ENCODE measurements at regions not wholly inside any gene's neighbourhood (a gene's known extent, or its start where the extent isn't known, plus 50 kb on each side); places are given as distances from the start of the nearest gene placed in this dataset.
A peak's percentile ranks its signal among the peaks of the same experiment; 100 is the strongest.

- Histone ChIP-seq H3K27ac (no peak overlapping the region), H3K9me3 (no peaks in the 10 kb centered on the region), H3K4me1 (replicated peaks) (no peaks in the 10 kb centered on the region), H3K4me3 (no peak overlapping the region), H3K27me3 (replicated peaks; ENCODE audit: insufficient read depth) (no peaks in the 10 kb centered on the region), H3K36me3 (no peaks in the 10 kb centered on the region)
- WGBS: 77% methylated on average over 9 of the region's 9 CpGs
- DNase-seq (ENCODE audit: low spot score): no peak
- intact Hi-C loops (cut with DNase I): no loop called here
- no peak for TF ChIP-seq POLR2AphosphoS5 (IDR thresholded peaks at IDR 0.05)
- no peak for TF ChIP-seq POLR2A (IDR thresholded peaks at IDR 0.05)
- TF ChIP-seq, protein P1, sequence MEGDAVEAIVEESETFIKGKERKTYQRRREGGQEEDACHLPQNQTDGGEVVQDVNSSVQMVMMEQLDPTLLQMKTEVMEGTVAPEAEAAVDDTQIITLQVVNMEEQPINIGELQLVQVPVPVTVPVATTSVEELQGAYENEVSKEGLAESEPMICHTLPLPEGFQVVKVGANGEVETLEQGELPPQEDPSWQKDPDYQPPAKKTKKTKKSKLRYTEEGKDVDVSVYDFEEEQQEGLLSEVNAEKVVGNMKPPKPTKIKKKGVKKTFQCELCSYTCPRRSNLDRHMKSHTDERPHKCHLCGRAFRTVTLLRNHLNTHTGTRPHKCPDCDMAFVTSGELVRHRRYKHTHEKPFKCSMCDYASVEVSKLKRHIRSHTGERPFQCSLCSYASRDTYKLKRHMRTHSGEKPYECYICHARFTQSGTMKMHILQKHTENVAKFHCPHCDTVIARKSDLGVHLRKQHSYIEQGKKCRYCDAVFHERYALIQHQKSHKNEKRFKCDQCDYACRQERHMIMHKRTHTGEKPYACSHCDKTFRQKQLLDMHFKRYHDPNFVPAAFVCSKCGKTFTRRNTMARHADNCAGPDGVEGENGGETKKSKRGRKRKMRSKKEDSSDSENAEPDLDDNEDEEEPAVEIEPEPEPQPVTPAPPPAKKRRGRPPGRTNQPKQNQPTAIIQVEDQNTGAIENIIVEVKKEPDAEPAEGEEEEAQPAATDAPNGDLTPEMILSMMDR (IDR thresholded peaks at IDR 0.05): no peak
Observed at GRCh38 chr5:29697785-29698414, 1495.6 kb upstream of the CDH6 start.

DNA sequence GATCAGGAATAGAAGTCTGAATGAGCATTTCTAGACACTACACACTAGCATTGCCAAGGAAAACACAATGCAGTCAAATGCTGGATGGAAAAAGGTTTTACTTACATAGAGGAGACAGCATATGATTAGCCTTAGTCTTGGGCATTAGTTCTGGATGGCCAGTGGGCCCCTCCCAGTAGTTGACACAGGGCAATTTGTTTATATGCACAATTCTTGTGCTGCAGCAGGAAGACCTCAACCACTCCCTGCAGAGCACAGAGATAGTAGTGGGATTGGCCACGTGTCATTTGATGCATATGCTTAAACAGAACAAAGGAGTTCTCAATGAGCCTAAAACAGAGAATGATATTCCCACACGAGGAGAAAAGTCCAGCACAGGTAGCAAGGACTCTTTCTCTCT, 1496.2 kb upstream of the CDH6 start:
- intact Hi-C loops (cut with DNase I): no loop called here
- WGBS: 56% methylated on average over 2 of the region's 2 CpGs
- Histone ChIP-seq H3K27ac (no peak overlapping the region), H3K4me3 (no peak overlapping the region), H3K4me1 (replicated peaks) (no peaks in the 10 kb centered on the region), H3K9me3 (no peaks in the 10 kb centered on the region), H3K27me3 (replicated peaks; ENCODE audit: insufficient read depth) (no peaks in the 10 kb centered on the region), H3K36me3 (no peaks in the 10 kb centered on the region)
- TF ChIP-seq, protein P1 (IDR thresholded peaks at IDR 0.05): no peak
- TF ChIP-seq POLR2AphosphoS5 (IDR thresholded peaks at IDR 0.05) (peak; percentile 21), POLR2A (IDR thresholded peaks at IDR 0.05) (no peak)
- no peak for DNase-seq (ENCODE audit: low spot score)

DNA sequence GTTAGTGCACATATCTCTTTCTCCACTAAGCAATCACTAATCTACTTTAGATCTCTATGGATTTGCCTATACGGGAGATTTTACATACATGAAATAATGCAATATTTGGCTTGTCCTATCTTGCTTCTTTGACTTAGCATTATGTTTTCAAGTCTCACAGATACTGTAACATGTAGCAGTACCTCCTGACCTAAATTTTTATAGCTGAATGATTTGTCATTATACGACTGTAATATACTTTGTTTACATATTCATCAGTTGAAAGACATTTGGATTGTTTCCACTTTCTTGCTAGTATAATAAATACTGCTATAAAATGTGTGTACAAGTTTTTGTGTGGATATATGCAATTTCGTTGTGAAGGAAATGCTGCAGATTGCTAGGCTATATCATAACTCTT, 1520.8 kb upstream of the CDH6 start:
- DNase-seq (ENCODE audit: low spot score): no peak
- Histone ChIP-seq H3K4me1 (replicated peaks) (no peaks in the 10 kb centered on the region), H3K27ac (no peak overlapping the region), H3K4me3 (no peak overlapping the region), H3K27me3 (replicated peaks; ENCODE audit: insufficient read depth) (no peaks in the 10 kb centered on the region), H3K36me3 (no peaks in the 10 kb centered on the region), H3K9me3 (no peaks in the 10 kb centered on the region)
- 16% methylated on average over 3 of the region's 3 CpGs for WGBS
- intact Hi-C loops (cut with DNase I): no loop called here
- no peak for TF ChIP-seq POLR2A (IDR thresholded peaks at IDR 0.05)
- TF ChIP-seq, protein P1 (IDR thresholded peaks at IDR 0.05): no peak
- TF ChIP-seq POLR2AphosphoS5 (IDR thresholded peaks at IDR 0.05): no peak

DNA sequence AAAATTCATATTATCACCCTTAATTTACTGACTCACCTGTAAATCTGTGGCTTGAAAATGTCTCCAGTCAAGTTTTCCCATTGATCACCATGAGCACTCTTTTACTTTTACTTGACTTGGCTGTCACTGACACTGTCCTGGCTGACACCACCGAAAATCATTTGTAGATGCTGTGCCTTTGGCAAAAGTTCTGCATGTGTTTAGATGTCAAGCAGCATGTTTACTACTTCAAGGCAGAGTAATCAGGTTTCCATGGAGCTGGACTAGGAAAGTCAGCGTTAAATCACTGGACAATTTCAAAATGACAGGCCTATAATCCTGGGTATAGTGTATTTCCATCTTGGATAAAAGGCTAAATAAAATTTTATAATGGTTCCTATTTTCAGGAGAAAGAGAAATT, 1530.6 kb upstream of the CDH6 start:
- H3K27me3 ChIP-seq (replicated peaks; ENCODE audit: insufficient read depth): no peaks in the 10 kb centered on the region
- H3K4me3 ChIP-seq: no peak overlapping the region
- H3K9me3 ChIP-seq: no peaks in the 10 kb centered on the region
- TF ChIP-seq, protein P1 (IDR thresholded peaks at IDR 0.05): no peak
- TF ChIP-seq POLR2AphosphoS5 (IDR thresholded peaks at IDR 0.05): no peak
- TF ChIP-seq POLR2A (IDR thresholded peaks at IDR 0.05): no peak
- no peaks in the 10 kb centered on the region for H3K4me1 ChIP-seq (replicated peaks)
- no peak overlapping the region for H3K27ac ChIP-seq
- no peak for DNase-seq (ENCODE audit: low spot score)
- intact Hi-C loops (cut with DNase I): no loop called here
- WGBS: 75% methylated on average over 2 of the region's 2 CpGs
- no peaks in the 10 kb centered on the region for H3K36me3 ChIP-seq

DNA sequence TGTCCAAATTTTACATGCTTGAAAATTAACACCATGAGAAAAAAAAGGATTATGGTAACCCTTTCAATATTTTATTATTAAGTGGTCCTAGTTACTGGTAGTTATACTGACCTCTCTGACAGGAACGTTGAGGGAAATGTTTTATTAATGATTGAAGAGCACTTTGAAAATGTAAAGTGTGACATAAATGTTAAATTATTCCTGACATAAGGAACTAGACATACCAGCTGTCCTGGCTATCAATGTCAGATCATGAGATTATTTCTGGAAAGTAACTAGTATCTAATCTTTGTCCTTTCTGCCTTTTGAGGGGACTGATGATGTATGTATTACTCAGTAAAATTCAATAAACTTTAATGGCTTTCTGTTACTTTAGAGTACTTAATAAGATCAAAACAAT, 1538.5 kb upstream of the CDH6 start:
- Histone ChIP-seq H3K4me3 (no peak overlapping the region), H3K27me3 (replicated peaks; ENCODE audit: insufficient read depth) (no peaks in the 10 kb centered on the region), H3K9me3 (no peaks in the 10 kb centered on the region), H3K27ac (no peak overlapping the region), H3K36me3 (no peaks in the 10 kb centered on the region), H3K4me1 (replicated peaks) (no peaks in the 10 kb centered on the region)
- no peak for TF ChIP-seq POLR2A (IDR thresholded peaks at IDR 0.05)
- TF ChIP-seq POLR2AphosphoS5 (IDR thresholded peaks at IDR 0.05): no peak
- TF ChIP-seq, protein P1 (IDR thresholded peaks at IDR 0.05): no peak
- WGBS: 35% methylated on average over 1 of the region's 1 CpG
- intact Hi-C loops (cut with DNase I): no loop called here
- no peak for DNase-seq (ENCODE audit: low spot score)

Measured in prostate gland (tissue), 2 donors.